GM12878 (cell line): ENCODE measurements at regions not wholly inside any gene's neighbourhood (a gene's known extent, or its start where the extent isn't known, plus 50 kb on each side); places are given as distances from the start of the nearest gene placed in this dataset.

Experiments
- KAT2A ChIP-seq: conservative IDR thresholded peaks from 2 replicates; pipeline ENCODE4 v1.6.1; 2011; ENCODE audit warnings: low read depth, low read length; ENCODE audit not compliant: control insufficient read depth
- TF ChIP-seq, protein P1 (sequence below): fragments of 450-650 bp; IDR thresholded peaks from 2 replicates; pipeline ENCODE4 v1.6.1; 2017; ENCODE audit warnings: mild to moderate bottlenecking, moderate library complexity
- TF ChIP-seq, protein P2 (sequence below): IDR thresholded peaks from 2 replicates; pipeline ENCODE4 v1.6.1; 2011; ENCODE audit warnings: borderline replicate concordance, low read depth, mild to moderate bottlenecking, moderate library complexity, mixed read lengths, low read length; ENCODE audit not compliant: insufficient read depth; ENCODE audit errors: extremely low read length
- TF ChIP-seq, protein P3 (sequence below): fragments of 450-650 bp; IDR thresholded peaks from 2 replicates; pipeline ENCODE4 v1.6.1; 2018; ENCODE audit warnings: mild to moderate bottlenecking, low read depth, moderate library complexity; ENCODE audit not compliant: partially characterized antibody
- TF ChIP-seq, protein P4 (sequence below): IDR thresholded peaks from 2 replicates; pipeline ENCODE4 v1.6.1; 2012; ENCODE audit warnings: low read depth, low read length, improper control_type of control experiment
- TF ChIP-seq, protein P5 (sequence below): fragments of 150-350 bp; IDR thresholded peaks from 2 replicates; pipeline ENCODE4 v1.6.1; 2016; ENCODE audit warnings: low read depth, low read length
- TF ChIP-seq, protein P6 (sequence below): fragments of 450-650 bp; IDR thresholded peaks from 2 replicates; pipeline ENCODE4 v1.6.1; 2014; ENCODE audit warnings: mild to moderate bottlenecking

DNA sequence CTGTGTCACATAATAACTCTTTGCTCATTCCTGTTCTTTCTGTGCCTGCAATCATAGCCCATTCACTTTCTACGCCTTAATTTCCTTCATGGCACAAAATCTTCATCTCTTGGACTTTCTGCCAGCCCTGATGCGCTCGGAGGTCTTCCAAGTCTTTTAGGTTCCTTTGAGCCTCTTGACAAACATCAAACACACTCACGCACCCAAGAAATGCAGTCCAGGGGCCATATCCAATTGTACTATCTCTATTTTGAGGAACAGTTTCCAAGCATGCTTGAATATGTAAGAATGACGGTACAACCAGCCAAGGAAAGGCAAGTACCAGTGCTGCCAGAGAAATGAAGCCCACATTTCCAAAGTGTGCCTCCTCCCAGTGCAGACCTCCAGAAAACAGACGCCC lies 234.1 kb downstream of the MEX3B start (continued):
- TF ChIP-seq, protein P1, sequence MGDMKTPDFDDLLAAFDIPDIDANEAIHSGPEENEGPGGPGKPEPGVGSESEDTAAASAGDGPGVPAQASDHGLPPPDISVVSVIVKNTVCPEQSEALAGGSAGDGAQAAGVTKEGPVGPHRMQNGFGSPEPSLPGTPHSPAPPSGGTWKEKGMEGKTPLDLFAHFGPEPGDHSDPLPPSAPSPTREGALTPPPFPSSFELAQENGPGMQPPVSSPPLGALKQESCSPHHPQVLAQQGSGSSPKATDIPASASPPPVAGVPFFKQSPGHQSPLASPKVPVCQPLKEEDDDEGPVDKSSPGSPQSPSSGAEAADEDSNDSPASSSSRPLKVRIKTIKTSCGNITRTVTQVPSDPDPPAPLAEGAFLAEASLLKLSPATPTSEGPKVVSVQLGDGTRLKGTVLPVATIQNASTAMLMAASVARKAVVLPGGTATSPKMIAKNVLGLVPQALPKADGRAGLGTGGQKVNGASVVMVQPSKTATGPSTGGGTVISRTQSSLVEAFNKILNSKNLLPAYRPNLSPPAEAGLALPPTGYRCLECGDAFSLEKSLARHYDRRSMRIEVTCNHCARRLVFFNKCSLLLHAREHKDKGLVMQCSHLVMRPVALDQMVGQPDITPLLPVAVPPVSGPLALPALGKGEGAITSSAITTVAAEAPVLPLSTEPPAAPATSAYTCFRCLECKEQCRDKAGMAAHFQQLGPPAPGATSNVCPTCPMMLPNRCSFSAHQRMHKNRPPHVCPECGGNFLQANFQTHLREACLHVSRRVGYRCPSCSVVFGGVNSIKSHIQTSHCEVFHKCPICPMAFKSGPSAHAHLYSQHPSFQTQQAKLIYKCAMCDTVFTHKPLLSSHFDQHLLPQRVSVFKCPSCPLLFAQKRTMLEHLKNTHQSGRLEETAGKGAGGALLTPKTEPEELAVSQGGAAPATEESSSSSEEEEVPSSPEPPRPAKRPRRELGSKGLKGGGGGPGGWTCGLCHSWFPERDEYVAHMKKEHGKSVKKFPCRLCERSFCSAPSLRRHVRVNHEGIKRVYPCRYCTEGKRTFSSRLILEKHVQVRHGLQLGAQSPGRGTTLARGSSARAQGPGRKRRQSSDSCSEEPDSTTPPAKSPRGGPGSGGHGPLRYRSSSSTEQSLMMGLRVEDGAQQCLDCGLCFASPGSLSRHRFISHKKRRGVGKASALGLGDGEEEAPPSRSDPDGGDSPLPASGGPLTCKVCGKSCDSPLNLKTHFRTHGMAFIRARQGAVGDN: no peak
- TF ChIP-seq, protein P2, sequence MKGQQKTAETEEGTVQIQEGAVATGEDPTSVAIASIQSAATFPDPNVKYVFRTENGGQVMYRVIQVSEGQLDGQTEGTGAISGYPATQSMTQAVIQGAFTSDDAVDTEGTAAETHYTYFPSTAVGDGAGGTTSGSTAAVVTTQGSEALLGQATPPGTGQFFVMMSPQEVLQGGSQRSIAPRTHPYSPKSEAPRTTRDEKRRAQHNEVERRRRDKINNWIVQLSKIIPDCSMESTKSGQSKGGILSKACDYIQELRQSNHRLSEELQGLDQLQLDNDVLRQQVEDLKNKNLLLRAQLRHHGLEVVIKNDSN: no peak
- TF ChIP-seq, protein P3, sequence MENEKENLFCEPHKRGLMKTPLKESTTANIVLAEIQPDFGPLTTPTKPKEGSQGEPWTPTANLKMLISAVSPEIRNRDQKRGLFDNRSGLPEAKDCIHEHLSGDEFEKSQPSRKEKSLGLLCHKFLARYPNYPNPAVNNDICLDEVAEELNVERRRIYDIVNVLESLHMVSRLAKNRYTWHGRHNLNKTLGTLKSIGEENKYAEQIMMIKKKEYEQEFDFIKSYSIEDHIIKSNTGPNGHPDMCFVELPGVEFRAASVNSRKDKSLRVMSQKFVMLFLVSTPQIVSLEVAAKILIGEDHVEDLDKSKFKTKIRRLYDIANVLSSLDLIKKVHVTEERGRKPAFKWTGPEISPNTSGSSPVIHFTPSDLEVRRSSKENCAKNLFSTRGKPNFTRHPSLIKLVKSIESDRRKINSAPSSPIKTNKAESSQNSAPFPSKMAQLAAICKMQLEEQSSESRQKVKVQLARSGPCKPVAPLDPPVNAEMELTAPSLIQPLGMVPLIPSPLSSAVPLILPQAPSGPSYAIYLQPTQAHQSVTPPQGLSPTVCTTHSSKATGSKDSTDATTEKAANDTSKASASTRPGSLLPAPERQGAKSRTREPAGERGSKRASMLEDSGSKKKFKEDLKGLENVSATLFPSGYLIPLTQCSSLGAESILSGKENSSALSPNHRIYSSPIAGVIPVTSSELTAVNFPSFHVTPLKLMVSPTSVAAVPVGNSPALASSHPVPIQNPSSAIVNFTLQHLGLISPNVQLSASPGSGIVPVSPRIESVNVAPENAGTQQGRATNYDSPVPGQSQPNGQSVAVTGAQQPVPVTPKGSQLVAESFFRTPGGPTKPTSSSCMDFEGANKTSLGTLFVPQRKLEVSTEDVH: no peak
- TF ChIP-seq, protein P4, sequence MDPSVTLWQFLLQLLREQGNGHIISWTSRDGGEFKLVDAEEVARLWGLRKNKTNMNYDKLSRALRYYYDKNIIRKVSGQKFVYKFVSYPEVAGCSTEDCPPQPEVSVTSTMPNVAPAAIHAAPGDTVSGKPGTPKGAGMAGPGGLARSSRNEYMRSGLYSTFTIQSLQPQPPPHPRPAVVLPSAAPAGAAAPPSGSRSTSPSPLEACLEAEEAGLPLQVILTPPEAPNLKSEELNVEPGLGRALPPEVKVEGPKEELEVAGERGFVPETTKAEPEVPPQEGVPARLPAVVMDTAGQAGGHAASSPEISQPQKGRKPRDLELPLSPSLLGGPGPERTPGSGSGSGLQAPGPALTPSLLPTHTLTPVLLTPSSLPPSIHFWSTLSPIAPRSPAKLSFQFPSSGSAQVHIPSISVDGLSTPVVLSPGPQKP: no peak
- TF ChIP-seq, protein P5, sequence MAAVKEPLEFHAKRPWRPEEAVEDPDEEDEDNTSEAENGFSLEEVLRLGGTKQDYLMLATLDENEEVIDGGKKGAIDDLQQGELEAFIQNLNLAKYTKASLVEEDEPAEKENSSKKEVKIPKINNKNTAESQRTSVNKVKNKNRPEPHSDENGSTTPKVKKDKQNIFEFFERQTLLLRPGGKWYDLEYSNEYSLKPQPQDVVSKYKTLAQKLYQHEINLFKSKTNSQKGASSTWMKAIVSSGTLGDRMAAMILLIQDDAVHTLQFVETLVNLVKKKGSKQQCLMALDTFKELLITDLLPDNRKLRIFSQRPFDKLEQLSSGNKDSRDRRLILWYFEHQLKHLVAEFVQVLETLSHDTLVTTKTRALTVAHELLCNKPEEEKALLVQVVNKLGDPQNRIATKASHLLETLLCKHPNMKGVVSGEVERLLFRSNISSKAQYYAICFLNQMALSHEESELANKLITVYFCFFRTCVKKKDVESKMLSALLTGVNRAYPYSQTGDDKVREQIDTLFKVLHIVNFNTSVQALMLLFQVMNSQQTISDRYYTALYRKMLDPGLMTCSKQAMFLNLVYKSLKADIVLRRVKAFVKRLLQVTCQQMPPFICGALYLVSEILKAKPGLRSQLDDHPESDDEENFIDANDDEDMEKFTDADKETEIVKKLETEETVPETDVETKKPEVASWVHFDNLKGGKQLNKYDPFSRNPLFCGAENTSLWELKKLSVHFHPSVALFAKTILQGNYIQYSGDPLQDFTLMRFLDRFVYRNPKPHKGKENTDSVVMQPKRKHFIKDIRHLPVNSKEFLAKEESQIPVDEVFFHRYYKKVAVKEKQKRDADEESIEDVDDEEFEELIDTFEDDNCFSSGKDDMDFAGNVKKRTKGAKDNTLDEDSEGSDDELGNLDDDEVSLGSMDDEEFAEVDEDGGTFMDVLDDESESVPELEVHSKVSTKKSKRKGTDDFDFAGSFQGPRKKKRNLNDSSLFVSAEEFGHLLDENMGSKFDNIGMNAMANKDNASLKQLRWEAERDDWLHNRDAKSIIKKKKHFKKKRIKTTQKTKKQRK: no peak
- TF ChIP-seq, protein P6, sequence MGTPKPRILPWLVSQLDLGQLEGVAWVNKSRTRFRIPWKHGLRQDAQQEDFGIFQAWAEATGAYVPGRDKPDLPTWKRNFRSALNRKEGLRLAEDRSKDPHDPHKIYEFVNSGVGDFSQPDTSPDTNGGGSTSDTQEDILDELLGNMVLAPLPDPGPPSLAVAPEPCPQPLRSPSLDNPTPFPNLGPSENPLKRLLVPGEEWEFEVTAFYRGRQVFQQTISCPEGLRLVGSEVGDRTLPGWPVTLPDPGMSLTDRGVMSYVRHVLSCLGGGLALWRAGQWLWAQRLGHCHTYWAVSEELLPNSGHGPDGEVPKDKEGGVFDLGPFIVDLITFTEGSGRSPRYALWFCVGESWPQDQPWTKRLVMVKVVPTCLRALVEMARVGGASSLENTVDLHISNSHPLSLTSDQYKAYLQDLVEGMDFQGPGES: no peak
- no peak for TF ChIP-seq KAT2A
